Frontal cortex (tissue), 3 donors: ENCODE measurements at regions not wholly inside any gene's neighbourhood (a gene's known extent, or its start where the extent isn't known, plus 50 kb on each side); places are given as distances from the start of the nearest gene placed in this dataset.
"Not testable (repeated sequence)": the region's sequence is repeated elsewhere in the genome, so short reads cannot be mapped to it uniquely, and the experiment has no call there.

Experiments
- DNase-seq, 2 donors: peaks; one replicate each; pipeline ENCODE4 v3.0.0; 2012; ENCODE audit warnings: low spot score in 2 of 2
- FAIRE-seq: peaks from 2 replicates; lab custom pipeline; 2012; peaks lifted over from hg19 to GRCh38; lab: Jason Lieb, UNC
- donor health status: control.
- donor health status: control.
- donor health status: control.

- FAIRE-seq (no peak), DNase-seq (no peak)
Measured at GRCh38 chr9:82893549-82893948, 169.4 kb downstream of the RASEF start.

GRCh38 chr9:82894548-82894947, 168.4 kb downstream of the RASEF start:
- DNase-seq (no peak), FAIRE-seq (no peak)

GRCh38 chr9:82894961-82895821, 167.8 kb downstream of the RASEF start:
- DNase-seq (no peak), FAIRE-seq (no peak)

- FAIRE-seq (no peak), DNase-seq (no peak)
Measured at GRCh38 chr9:82895822-82896110, 167.2 kb downstream of the RASEF start.

- no peak for DNase-seq
- FAIRE-seq = no peak
Measured at GRCh38 chr9:82903503-82903902, 159.4 kb downstream of the RASEF start.

GRCh38 chr9:82911996-82912395, 150.9 kb downstream of the RASEF start:
- FAIRE-seq (no peak), DNase-seq (no peak)

- no peak for DNase-seq
- FAIRE-seq = no peak
Measured at GRCh38 chr9:82912645-82913044, 150.3 kb downstream of the RASEF start.

GRCh38 chr9:82916238-82916637, 146.7 kb downstream of the RASEF start:
- not testable (repeated sequence) for DNase-seq

GRCh38 chr9:82920154-82920553, 142.8 kb downstream of the RASEF start:
- DNase-seq (no peak), FAIRE-seq (no peak)

More at GRCh38 chr9:82916238-82916637, 146.7 kb downstream of the RASEF start:
- FAIRE-seq = not testable (repeated sequence)

- DNase-seq (no peak), FAIRE-seq (no peak)
Measured at GRCh38 chr9:82922686-82923085, 140.3 kb downstream of the RASEF start.

GRCh38 chr9:82923092-82923911, 139.6 kb downstream of the RASEF start:
- DNase-seq (no peak), FAIRE-seq (no peak)

GRCh38 chr9:82923912-82924605, 138.9 kb downstream of the RASEF start:
- FAIRE-seq = no peak

More at GRCh38 chr9:82923912-82924605, 138.9 kb downstream of the RASEF start:
- no peak for DNase-seq
